Activated CD4-positive, alpha-beta T cell treated with anti-CD3 and anti-CD28 coated beads, Interleukin-2, Interleukin-4, amounts not matched to agents 100 ng/mL and 50 ng/mL, durations not matched to agents 16 hours and 8 hours (primary cell): ENCODE measurements at regions not wholly inside any gene's neighbourhood (a gene's known extent, or its start where the extent isn't known, plus 50 kb on each side); places are given as distances from the start of the nearest gene placed in this dataset.

Experiments used
- DNase-seq: peaks from one replicate; pipeline ENCODE4 v3.0.0-alpha.2; 2020; ENCODE audit warnings: low spot score

- DNase-seq: no peak
Measured at GRCh38 chr12:130102266-130102665, 60.0 kb upstream of the FZD10 start.

GRCh38 chr12:130104571-130105106, 57.6 kb upstream of the FZD10 start:
- DNase-seq: no peak

- no peak for DNase-seq
Measured at GRCh38 chr12:130109062-130109945, 53.0 kb upstream of the FZD10 start.

- no peak for DNase-seq
Measured at GRCh38 chr12:130110914-130111313, 51.4 kb upstream of the FZD10 start.

GRCh38 chr12:130111965-130112496, 50.2 kb upstream of the FZD10 start:
- DNase-seq: no peak
